SK-N-MC (cell line): ENCODE measurements at regions not wholly inside any gene's neighbourhood (a gene's known extent, or its start where the extent isn't known, plus 50 kb on each side); places are given as distances from the start of the nearest gene placed in this dataset.

ENCODE experiments used
- EZH2 ChIP-seq: fragments of 200-600 bp; sonication (generic); IDR thresholded peaks from one replicate; pipeline ENCODE4 v1.6.1; 2017; ENCODE audit warnings: antibody characterized with exemption
- FOXP2 ChIP-seq: optimal IDR thresholded peaks from 2 replicates; pipeline ENCODE3; 2011; ENCODE audit warnings: mild to moderate bottlenecking, moderate library complexity; ENCODE audit not compliant: insufficient read depth; ENCODE audit errors: extremely low read length, control extremely low read depth
- POLR2AphosphoS5 ChIP-seq: IDR thresholded peaks from 2 replicates; pipeline ENCODE4 v1.6.1; 2012; ENCODE audit warnings: mild to moderate bottlenecking, low read depth, low read length, borderline replicate concordance

DNA sequence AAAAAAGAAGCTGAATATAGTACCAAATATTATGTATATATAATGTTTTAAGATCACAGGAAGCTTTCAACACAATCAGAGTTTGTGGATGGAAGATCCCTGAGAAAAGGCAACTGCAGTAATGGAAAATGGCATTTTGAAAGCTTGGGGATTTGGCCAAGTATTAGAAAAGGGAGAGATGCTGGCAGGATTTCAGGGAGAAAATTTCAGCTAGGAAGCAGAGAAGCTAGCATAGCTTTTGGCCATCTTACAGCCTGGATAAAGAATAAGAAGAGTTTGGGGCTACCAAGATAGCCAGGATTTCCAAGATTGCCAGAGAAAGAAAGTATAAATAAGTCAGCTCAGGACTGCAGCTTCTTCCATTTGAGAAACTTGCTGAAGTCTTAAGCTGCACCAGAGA lies 440.8 kb upstream of the LUZP2 start:
- no peak for TF ChIP-seq FOXP2
- TF ChIP-seq EZH2 = no peak
- TF ChIP-seq POLR2AphosphoS5 = no peak
